ENCODE measurements at regions not wholly inside any gene's neighbourhood (a gene's known extent, or its start where the extent isn't known, plus 50 kb on each side); places are given as distances from the start of the nearest gene placed in this dataset.
"Not testable (repeated sequence)": the region's sequence is repeated elsewhere in the genome, so short reads cannot be mapped to it uniquely, and the experiment has no call there.

- FAIRE-seq, result no peak
These were observed 100.5 kb downstream of the SLC4A3 start for GRCh38 chr2:219727771-219728429.

- no peak for FAIRE-seq
These were observed 101.6 kb downstream of the SLC4A3 start for GRCh38 chr2:219728991-219729487.

DNA sequence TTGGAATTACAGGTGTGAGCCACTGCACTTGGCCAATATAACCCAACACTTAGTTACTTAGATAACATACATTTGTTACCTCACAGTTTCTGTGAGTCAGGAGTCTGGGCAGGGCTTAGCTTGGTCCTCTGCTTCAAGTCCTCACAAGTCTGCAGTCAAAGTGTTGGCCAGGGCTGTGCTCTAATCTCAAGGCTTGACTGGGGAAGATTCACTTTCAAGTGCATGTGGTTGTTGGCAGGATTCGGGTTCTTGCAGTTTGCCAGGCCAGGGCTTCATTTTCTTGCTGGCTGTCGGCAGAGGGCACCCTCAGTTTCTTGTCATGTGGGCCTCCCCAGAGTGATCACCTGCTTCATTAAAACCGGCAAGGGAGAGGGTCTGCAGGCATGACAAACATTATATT is 103.7 kb downstream of the SLC4A3 start:
- FAIRE-seq, result no peak

GRCh38 chr2:219733106-219733505 is 105.7 kb downstream of the SLC4A3 start:
- FAIRE-seq, result no peak

DNA sequence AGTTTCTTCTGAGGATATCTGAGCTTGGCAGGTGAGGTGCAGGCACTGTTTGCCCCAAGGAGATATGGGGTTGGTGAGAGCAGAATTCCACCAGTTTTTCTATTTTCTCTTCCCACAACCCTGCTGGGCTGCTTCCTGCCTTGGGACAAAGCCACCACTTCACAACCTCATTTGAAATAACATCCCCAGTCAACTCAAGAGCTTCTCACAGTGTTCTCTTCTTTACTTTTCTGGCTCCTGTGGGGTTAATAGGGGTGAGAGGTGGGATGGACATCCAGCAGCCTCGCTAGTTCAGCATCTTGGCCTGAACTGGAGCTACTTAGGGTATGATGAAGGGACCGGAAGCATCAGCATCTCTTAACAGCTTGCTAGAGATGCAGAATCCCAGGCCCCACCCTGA is 106.3 kb downstream of the SLC4A3 start:
- no peak for FAIRE-seq

- peak; percentile 97 for FAIRE-seq
These were observed 108.8 kb downstream of the SLC4A3 start for GRCh38 chr2:219736209-219736608.

DNA sequence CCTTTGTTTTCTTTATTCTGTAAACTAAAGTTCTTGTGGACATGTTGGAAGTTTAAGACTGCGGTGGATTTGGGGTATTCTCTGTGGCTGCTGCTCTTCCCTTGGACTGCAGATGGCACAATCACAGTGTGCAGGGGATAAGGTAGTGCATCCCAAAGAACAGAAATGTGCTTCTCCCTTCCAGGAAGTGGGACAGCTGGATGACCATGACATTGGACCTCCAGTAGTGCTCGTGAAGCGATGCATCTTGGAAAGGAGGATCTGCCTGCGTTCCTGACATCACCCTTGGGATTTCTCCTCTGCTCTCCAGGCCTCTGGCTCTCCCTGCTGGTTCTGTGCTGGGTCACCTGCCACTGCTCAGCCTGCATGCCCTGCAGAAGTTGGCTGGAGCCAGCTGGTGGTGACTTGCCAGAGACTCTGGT is 109.9 kb downstream of the SLC4A3 start:
- no peak for FAIRE-seq

DNA sequence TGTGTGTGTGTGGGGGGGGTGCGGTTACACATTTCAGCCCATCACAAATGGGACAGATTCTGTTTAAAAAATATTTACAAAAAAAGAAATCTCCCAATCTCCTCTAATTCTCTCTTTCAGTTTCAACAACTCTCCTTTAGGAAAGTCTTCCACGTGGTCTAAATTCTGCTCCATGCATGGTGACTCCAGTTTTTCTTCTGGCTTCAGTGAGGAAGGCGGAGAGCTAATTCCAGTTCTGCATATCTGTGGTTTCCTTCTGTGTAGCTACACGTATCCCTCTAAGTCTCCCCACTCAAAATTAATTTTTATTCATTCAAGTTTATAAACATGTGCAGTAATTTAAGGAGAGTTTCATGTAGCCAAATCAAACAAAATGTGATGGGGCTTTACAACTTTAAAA is 111.6 kb downstream of the SLC4A3 start:
- no peak for FAIRE-seq

DNA sequence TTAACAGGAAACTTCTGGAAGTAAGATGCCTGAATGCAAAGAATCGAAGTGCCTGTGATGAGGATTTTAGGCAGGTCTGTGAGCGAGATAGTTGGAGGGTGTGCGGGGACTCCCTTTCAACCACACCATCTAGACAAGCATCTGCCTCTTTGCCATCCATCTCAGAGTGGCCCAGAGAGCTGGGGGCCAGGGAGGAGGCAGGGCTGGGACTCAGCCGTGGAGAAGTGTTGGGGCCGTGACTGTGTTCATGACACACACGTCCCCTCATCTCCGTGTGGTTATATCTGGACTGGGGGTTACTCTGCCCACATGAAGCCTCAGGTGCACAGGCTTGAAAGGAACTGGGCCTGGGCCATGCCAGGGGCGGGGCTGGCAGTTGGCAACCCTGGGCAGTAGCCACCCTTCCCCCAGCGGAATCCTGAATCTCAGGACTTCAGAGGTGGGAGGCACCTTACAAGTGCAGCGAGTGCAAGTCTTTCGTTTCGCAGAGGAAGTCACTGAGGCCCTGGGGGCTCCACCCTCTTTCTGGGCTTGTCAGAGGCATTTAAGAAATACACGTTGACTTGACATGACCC is 112.5 kb downstream of the SLC4A3 start:
- FAIRE-seq, result no peak

DNA sequence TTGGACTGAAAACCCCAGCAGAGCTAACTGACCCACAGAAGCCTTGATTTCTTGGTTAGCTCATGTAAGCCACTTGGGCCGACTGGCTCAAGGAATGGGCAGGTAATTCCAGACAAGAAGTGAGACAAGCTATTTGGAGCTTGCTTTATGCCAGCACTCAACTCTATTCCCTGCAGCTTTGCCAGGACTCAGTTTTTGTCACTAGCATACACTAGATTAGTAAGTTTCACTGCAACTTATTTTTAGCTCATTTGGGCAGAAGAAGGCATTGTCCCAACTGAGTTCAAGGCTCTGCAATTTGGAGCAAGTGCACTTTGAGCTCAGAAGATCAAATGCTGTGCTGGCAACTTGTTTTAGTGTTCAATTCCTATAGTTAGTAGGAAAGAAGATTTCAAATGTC is 116.1 kb downstream of the SLC4A3 start:
- no peak for FAIRE-seq

- no peak for FAIRE-seq
These were observed 116.6 kb downstream of the SLC4A3 start for GRCh38 chr2:219744066-219744465.

- no peak for FAIRE-seq
These were observed 117.2 kb downstream of the SLC4A3 start for GRCh38 chr2:219744600-219744999.

DNA sequence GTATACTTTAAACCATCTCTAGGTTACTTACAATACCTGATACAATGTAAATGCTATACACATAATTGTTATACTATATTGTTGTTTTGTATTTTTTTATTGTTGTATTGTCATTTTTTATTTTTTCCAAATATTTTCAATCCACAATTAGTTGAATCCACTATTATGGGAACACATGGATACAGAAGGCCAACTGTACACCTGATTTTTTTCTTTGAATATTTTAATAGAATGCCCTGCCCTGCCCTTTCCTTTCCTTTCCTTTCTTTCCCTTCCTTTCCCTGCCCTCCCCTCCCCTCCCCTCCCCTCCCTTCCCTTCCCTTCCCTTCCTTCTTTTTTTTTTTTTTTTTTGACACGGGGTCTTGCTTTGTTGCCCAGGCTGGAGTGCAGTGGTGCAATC is 120.2 kb downstream of the SLC4A3 start:
- FAIRE-seq, result no peak

DNA sequence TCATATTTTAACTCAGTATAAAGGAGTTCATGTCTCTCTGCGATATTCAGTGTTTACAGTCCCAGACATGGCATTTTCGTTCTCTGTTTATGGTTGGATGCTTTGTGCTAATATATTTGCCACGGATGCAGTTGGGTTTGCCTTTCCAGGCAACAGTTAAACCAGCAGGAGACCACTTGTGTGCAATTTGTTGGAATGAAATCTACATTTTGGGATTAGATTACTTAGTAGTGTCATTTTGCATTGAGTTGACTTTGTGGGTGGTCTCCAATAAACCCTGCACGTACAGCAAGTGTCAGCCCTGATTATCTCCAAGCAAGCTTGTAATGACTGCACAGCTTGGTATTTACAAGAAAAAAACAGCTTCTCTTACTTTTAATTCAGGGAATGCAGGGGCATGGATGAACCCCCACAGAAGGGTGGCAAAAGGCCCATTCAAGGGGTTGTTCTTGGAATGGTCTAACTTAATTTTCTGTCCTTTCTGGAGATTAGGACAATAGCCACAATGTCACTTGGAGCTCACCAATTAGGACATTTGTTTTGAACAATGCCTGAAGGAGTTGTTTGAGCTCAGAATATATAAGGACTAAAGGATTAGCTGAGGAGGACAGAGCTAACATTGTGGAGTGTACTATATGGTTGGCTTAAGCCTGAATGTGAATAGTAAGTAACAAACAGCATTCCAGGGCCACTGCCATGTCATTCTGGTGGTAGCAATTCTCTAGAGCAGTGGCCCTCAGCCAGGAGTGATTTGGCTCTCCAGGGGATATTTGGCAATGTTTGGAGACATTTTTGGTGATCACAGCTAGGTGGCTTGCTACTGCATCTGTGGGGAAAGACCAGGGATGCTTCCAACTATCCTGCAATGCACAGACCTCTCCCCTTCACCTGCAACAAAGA is 121.5 kb downstream of the SLC4A3 start:
- no peak for FAIRE-seq

DNA sequence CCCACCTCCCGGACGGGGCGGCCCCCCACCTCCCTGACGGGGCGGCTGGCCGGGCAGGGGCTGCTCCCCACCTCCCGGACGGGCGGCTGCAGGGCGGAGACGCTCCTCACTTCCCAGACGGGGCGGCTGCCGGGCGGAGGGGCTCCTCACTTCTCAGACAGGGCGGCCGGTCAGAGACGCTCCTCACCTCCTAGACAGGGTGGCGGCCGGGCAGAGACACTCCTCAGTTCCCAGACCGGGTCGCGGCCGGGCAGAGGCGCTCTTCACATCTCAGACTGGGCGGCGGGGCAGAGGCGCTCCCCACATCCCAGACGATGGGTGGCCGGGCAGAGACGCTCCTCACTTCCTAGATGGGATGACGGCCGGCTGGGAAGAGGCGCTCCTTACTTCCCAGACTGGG is 123.7 kb downstream of the SLC4A3 start:
- FAIRE-seq, result not testable (repeated sequence)

DNA sequence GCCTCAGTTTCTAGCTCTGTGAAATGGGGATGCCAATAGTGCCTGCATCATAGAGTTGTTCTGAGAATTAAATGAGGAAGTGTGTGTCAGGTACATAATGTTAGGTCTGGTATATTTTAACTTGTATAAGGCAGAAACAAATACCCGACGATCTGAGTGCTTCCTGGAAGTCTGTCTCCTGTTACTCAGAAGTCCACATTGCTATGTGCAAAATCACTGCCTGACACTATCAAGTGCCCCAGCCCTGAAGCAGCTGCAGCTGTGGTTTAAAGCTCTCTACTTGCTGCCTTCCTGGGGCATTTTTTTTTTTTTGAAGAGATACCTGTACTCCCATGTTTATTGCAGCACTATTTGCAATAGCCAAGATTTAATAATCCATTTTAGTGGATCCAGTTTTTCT is 125.3 kb downstream of the SLC4A3 start:
- no peak for FAIRE-seq

DNA sequence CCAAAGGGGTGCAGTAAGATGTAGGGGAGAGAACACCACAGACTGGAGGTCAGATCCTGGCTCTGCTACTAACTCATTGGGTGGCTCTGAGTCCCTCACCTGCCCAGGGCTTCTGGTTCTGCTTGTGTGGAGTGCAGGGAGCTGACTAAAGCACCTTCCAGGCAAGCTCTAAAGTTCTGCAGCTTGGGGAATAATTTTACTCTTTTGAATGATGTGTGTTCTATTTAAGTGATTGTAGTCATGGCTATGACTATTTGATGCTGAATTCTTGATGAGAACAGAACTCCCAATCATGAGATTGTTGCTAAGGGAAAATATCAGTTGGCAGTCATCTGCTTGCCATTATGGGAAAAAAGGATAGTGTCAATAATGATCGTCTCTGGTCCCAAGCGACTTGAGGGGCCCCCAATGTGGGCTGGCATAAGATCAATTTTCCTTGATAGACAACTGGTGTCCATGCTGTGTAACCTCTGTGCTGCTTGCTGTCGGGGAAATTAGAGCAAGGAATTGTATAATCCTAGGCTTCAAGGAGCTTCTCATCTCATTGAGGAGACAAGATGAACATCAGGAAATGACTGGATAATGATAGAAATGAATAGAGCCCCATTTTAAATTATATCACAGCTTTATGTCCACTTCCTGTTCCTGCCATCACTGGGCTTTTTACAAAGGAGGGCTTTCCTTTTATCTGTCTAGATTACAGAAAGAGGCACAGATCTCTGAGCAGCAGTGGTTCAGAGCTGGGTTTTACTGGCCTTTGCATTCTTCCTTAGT is 131.7 kb downstream of the SLC4A3 start:
- FAIRE-seq, result no peak

DNA sequence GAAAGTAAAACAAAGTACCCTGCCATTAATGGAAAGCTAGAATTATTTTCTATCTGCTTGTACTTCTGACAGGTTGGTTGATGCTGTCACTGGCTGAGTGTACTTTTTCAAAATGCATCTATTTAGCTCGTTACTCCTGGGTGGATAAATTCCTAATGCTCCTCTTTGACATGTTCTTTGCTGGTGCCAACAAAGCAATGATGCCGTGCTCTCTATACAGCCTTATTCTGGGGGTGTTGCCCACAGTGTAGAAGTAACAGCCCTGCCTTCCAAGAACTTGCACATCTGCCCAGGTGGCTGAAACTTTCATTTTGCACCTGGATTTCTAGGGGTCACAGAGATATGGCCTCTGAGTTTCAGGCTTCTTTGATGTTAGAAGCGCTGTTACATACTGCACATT is 132.4 kb downstream of the SLC4A3 start:
- no peak for FAIRE-seq

DNA sequence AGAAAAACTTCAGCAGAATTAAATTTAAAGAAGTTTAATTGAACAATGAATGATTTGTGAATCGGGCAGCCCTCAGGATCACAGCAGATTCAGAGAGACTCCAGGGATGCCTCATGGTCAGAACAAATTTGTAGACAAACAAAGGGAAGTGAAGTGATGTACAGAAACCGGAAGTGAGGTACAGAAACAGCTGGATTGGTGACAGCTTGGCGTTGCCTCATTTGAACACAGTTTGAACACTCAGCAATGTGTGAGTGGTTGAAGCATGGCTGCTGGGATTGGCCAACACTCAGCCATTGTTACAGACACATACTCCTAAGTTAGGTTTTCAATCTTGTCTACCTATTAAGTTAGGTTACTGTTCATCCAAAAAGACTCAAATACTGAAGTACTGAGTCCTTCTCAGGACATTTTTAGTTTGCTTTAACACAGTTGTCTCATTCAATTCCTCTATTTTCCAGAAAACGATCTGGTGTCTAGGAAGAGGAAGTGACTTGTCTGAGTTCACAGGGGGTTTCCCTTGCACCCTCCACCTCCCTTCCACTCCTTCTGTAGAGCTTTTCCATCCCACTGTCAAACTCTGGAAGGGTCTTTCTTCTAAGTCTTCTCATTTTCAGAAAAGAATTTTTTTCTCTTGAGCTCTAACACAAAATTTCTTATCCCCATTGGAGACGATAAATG is 137.9 kb downstream of the SLC4A3 start:
- FAIRE-seq, result no peak

- no peak for FAIRE-seq
These were observed 139.2 kb downstream of the SLC4A3 start for GRCh38 chr2:219766658-219767057.

- no peak for FAIRE-seq
These were observed 141.9 kb downstream of the SLC4A3 start for GRCh38 chr2:219769090-219769910.
